ENCODE measurements at regions not wholly inside any gene's neighbourhood (a gene's known extent, or its start where the extent isn't known, plus 50 kb on each side); places are given as distances from the start of the nearest gene placed in this dataset.
"Not testable (repeated sequence)": the region's sequence is repeated elsewhere in the genome, so short reads cannot be mapped to it uniquely, and the experiment has no call there.

GRCh38 chr4:189228726-189229125 is 711.9 kb upstream of the FRG1 start:
- Histone ChIP-seq H3K27me3 (ENCODE audit: control insufficient read depth, insufficient read depth, low read length, poor library complexity, severe bottlenecking) (no peaks in the 10 kb centered on the region), H3K9me3 (ENCODE audit: control insufficient read depth, low read length) (no peaks in the 10 kb centered on the region), H3K4me3 (ENCODE audit: low read length) (no peak overlapping the region), H3K9ac (ENCODE audit: extremely low read depth, low read length, poor library complexity, severe bottlenecking) (no peak overlapping the region), H3K27ac (ENCODE audit: low read depth, low read length) (no peak overlapping the region), H3K4me1 (ENCODE audit: control insufficient read depth, insufficient read depth, low read length) (no peaks in the 10 kb centered on the region), H3K36me3 (ENCODE audit: control insufficient read depth, insufficient read depth, low read length) (no peaks in the 10 kb centered on the region)
- 100% methylated on average over 1 of the region's 1 CpG; no CpG with 5 or more reads in 1 of the 2 experiments for WGBS, 2 experiments (ENCODE audit: insufficient coverage in 1 of 2, insufficient read length in 1 of 2)
- H3K4me1 Mint-ChIP-seq: no peaks in the 10 kb centered on the region
- no peaks in the 10 kb centered on the region for H3K36me3 Mint-ChIP-seq (ENCODE audit: low read depth)
- no peak overlapping the region for H3K27ac Mint-ChIP-seq
- no peak for TF ChIP-seq CTCF (conservative IDR thresholded peaks at IDR 0.05)
- H3K4me3 Mint-ChIP-seq: no peak overlapping the region
- H3K9me3 Mint-ChIP-seq: peaks cover 16% of the 10 kb centered on the region
- no peak for DNase-seq
- H3K27me3 Mint-ChIP-seq (ENCODE audit: insufficient read depth): no peaks in the 10 kb centered on the region

DNA sequence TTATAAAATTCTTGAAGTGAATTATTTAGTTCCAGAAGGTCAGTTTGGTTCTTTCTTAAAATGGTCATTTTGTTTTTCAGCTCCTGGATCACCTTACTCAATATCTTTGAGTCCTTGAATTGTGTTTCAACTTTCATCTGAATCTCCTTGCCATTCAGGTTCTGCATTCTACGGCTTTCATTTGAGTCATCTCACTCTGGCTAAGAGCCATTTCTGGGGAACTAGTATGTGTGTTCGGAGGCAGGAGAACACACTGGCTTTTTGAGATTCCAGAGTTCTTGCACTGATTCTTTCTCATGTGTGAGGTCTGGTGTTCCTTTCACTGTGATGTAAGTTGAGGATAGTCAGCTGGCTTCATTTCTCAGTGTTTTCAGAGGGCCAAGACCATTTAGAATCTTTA is 708.4 kb upstream of the FRG1 start:
- no peaks in the 10 kb centered on the region for H3K36me3 ChIP-seq (ENCODE audit: control insufficient read depth, insufficient read depth, low read length)
- no peak for DNase-seq
- H3K9ac ChIP-seq (ENCODE audit: extremely low read depth, low read length, poor library complexity, severe bottlenecking): no peak overlapping the region
- Mint-ChIP-seq H3K9me3 (peaks cover 24% of the 10 kb centered on the region), H3K27me3 (ENCODE audit: insufficient read depth) (no peaks in the 10 kb centered on the region), H3K4me1 (no peaks in the 10 kb centered on the region), H3K4me3 (no peak overlapping the region), H3K36me3 (ENCODE audit: low read depth) (no peaks in the 10 kb centered on the region), H3K27ac (no peak overlapping the region)
- no peak for TF ChIP-seq CTCF (conservative IDR thresholded peaks at IDR 0.05)
- no peaks in the 10 kb centered on the region for H3K4me1 ChIP-seq (ENCODE audit: control insufficient read depth, insufficient read depth, low read length)
- 89 to 95% methylated on average over 2 of the region's 2 CpGs for WGBS, 2 experiments (ENCODE audit: insufficient coverage in 1 of 2, insufficient read length in 1 of 2)
- H3K27ac ChIP-seq (ENCODE audit: low read depth, low read length): no peak overlapping the region
- no peaks in the 10 kb centered on the region for H3K27me3 ChIP-seq (ENCODE audit: control insufficient read depth, insufficient read depth, low read length, poor library complexity, severe bottlenecking)
- no peaks in the 10 kb centered on the region for H3K9me3 ChIP-seq (ENCODE audit: control insufficient read depth, low read length)
- no peak overlapping the region for H3K4me3 ChIP-seq (ENCODE audit: low read length)

DNA sequence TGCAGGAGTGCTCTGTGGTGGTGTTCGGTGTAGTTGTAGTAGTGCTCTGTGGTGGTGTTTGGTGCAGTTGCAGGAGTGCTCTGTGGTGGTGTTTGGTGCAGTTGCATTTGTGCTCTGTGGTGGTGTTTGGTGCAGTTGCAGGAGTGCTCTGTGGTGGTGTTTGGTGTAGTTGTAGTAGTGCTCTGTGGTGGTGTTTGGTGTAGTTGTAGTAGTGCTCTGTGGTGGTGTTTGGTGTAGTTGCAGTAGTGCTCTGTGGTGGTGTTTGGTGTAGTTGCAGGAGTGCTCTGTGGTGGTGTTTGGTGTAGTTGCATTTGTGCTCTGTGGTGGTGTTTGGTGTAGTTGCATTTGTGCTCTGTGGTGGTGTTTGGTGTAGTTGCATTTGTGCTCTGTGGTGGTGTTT is 706.9 kb upstream of the FRG1 start:
- H3K27me3 ChIP-seq (ENCODE audit: control insufficient read depth, insufficient read depth, low read length, poor library complexity, severe bottlenecking); H3K36me3 ChIP-seq (ENCODE audit: control insufficient read depth, insufficient read depth, low read length); H3K27ac Mint-ChIP-seq; H3K27ac ChIP-seq (ENCODE audit: low read depth, low read length); H3K4me3 ChIP-seq (ENCODE audit: low read length); DNase-seq; H3K27me3 Mint-ChIP-seq (ENCODE audit: insufficient read depth); H3K9ac ChIP-seq (ENCODE audit: extremely low read depth, low read length, poor library complexity, severe bottlenecking); H3K4me1 Mint-ChIP-seq; H3K4me1 ChIP-seq (ENCODE audit: control insufficient read depth, insufficient read depth, low read length); H3K36me3 Mint-ChIP-seq (ENCODE audit: low read depth); H3K9me3 ChIP-seq (ENCODE audit: control insufficient read depth, low read length); H3K4me3 Mint-ChIP-seq: not testable (repeated sequence)
- peaks cover 35% of the 10 kb centered on the region for H3K9me3 Mint-ChIP-seq
- WGBS, 2 experiments (ENCODE audit: insufficient coverage in 1 of 2, insufficient read length in 1 of 2): no CpG with 5 or more reads among the region's 1 CpG

- not testable (repeated sequence) for H3K4me3 ChIP-seq (ENCODE audit: low read length); H3K4me1 ChIP-seq (ENCODE audit: control insufficient read depth, insufficient read depth, low read length); H3K4me1 Mint-ChIP-seq; H3K9ac ChIP-seq (ENCODE audit: extremely low read depth, low read length, poor library complexity, severe bottlenecking); H3K4me3 Mint-ChIP-seq; H3K27me3 Mint-ChIP-seq (ENCODE audit: insufficient read depth); DNase-seq; H3K27ac ChIP-seq (ENCODE audit: low read depth, low read length); H3K36me3 ChIP-seq (ENCODE audit: control insufficient read depth, insufficient read depth, low read length); H3K27ac Mint-ChIP-seq; H3K36me3 Mint-ChIP-seq (ENCODE audit: low read depth); H3K9me3 ChIP-seq (ENCODE audit: control insufficient read depth, low read length); H3K27me3 ChIP-seq (ENCODE audit: control insufficient read depth, insufficient read depth, low read length, poor library complexity, severe bottlenecking)
- peaks cover 45% of the 10 kb centered on the region for H3K9me3 Mint-ChIP-seq
Measured at GRCh38 chr4:189234948-189235347, 705.7 kb upstream of the FRG1 start.

All from endodermal cell (in vitro differentiated cells).